Neural progenitor cell (in vitro differentiated cells): ENCODE measurements at regions not wholly inside any gene's neighbourhood (a gene's known extent, or its start where the extent isn't known, plus 50 kb on each side); places are given as distances from the start of the nearest gene placed in this dataset.

Experiments
- DNase-seq: peaks from one replicate; pipeline ENCODE4 v3.0.0-alpha.2; 2016; ENCODE audit warnings: low spot score
- H2AFZ ChIP-seq: fragments of 200-600 bp; sonication (generic); replicated peaks from 2 replicates; pipeline ENCODE4 v1.6.1; 2016; ENCODE audit warnings: antibody characterized with exemption
- H3F3A ChIP-seq: fragments of 200-600 bp; sonication (generic); 2 replicates; pipeline ENCODE4 v1.6.1; 2016; ENCODE audit warnings: antibody characterized with exemption, low read depth
- H3K27ac ChIP-seq: fragments of 200-600 bp; sonication (generic); 2 replicates; pipeline ENCODE4 v1.5.1; 2016; ENCODE audit warnings: mild to moderate bottlenecking
- H3K27me3 ChIP-seq: fragments of 200-600 bp; sonication (generic); 2 replicates; pipeline ENCODE4 v1.6.1; 2016; ENCODE audit warnings: mild to moderate bottlenecking, moderate library complexity
- H3K36me3 ChIP-seq: fragments of 200-600 bp; sonication (generic); 2 replicates; pipeline ENCODE4 v1.5.1; 2016
- H3K4me1 ChIP-seq: fragments of 200-600 bp; sonication (generic); 2 replicates; pipeline ENCODE4 v1.6.1; 2016; ENCODE audit warnings: mixed run types
- H3K4me2 ChIP-seq: fragments of 200-600 bp; sonication (generic); 2 replicates; pipeline ENCODE4 v1.6.1; 2016
- H3K4me3 ChIP-seq: fragments of 200-600 bp; sonication (generic); 2 replicates; pipeline ENCODE4 v1.5.1; 2016
- H3K79me2 ChIP-seq: fragments of 200-600 bp; sonication (generic); 2 replicates; pipeline ENCODE4 v1.6.1; 2016; ENCODE audit warnings: low read depth
- H3K9ac ChIP-seq: fragments of 200-600 bp; sonication (generic); 2 replicates; pipeline ENCODE4 v1.6.1; 2016
- H3K9me3 ChIP-seq: fragments of 200-600 bp; sonication (generic); 2 replicates; pipeline ENCODE4 v1.5.1; 2016; ENCODE audit warnings: low read depth
- H4K20me1 ChIP-seq: fragments of 200-600 bp; sonication (generic); 2 replicates; pipeline ENCODE4 v1.6.1; 2016; ENCODE audit warnings: low read depth
- H3K27ac Mint-ChIP-seq: 3 replicates; pipeline ENCODE4 v1.8.0; 2021; ENCODE audit warnings: mixed read lengths
- H3K27me3 Mint-ChIP-seq: 2 replicates; pipeline ENCODE4 v1.8.0; 2022; ENCODE audit warnings: low read depth, mild to moderate bottlenecking, inconsistent platforms, moderate library complexity, mixed read lengths; ENCODE audit not compliant: insufficient read depth
- H3K36me3 Mint-ChIP-seq: 3 replicates; pipeline ENCODE4 v1.8.0; 2021; ENCODE audit warnings: mixed read lengths
- H3K4me1 Mint-ChIP-seq: 3 replicates; pipeline ENCODE4 v1.8.0; 2021; ENCODE audit warnings: mixed read lengths
- H3K4me3 Mint-ChIP-seq: 3 replicates; pipeline ENCODE4 v1.8.0; 2021; ENCODE audit warnings: mild to moderate bottlenecking, moderate library complexity, mixed read lengths
- H3K9me3 Mint-ChIP-seq: 3 replicates; pipeline ENCODE4 v1.8.0; 2020; ENCODE audit warnings: mixed read lengths
- EZH2 ChIP-seq: fragments of 200-600 bp; sonication (generic); IDR thresholded peaks from 2 replicates; pipeline ENCODE4 v1.6.1; 2017; ENCODE audit warnings: antibody characterized with exemption, mild to moderate bottlenecking, moderate library complexity
- EZH2phosphoT487 ChIP-seq: fragments of 200-600 bp; sonication (generic); IDR thresholded peaks from 2 replicates; pipeline ENCODE4 v1.6.1; 2017; ENCODE audit warnings: antibody characterized with exemption
- TF ChIP-seq, protein P1 (sequence below): fragments of 200-600 bp; sonication (generic); IDR thresholded peaks from 2 replicates; pipeline ENCODE4 v1.5.1; 2017; ENCODE audit warnings: antibody characterized with exemption, mild to moderate bottlenecking

DNA sequence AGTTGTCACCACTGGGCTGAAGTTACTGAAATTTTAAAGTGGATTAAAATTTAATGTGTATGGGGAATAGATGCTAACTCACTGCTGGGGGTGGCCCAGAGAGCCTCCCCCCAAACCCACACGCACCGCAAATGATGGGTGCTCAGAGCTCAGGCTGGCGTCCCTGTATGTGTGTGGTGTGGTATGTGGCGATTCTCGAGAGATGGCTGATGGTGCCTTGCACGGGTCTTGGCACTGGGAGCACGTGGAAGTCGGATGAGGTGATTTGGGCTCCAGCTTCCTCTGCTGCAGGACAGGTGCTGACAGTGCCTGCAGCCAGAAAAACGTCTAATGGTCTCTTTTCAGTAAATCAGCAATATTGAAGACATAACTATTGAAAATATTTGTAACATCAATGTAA, 1473.3 kb downstream of the TBC1D22A start:
- DNase-seq = no peak
- Histone ChIP-seq H3K9ac (no peak overlapping the region), H2AFZ (no peak overlapping the region), H3K9me3 (peaks cover 9% of the 10 kb centered on the region), H3K27me3 (no peaks in the 10 kb centered on the region), H3K27ac (no peak overlapping the region), H3K4me2 (no peak overlapping the region), H3K4me3 (no peak overlapping the region), H4K20me1 (peaks cover 17% of the 10 kb centered on the region), H3K36me3 (no peaks in the 10 kb centered on the region), H3F3A (peaks cover 26% of the 10 kb centered on the region), H3K79me2 (no peaks in the 10 kb centered on the region), H3K4me1 (peaks cover 22% of the 10 kb centered on the region)
- no peak overlapping the region for H3K27ac Mint-ChIP-seq
- H3K9me3 Mint-ChIP-seq = peaks cover 26% of the 10 kb centered on the region
- no peaks in the 10 kb centered on the region for H3K36me3 Mint-ChIP-seq
- H3K4me1 Mint-ChIP-seq = peaks cover 37% of the 10 kb centered on the region
- TF ChIP-seq EZH2phosphoT487 (no peak), EZH2 (no peak)
- TF ChIP-seq, protein P1, sequence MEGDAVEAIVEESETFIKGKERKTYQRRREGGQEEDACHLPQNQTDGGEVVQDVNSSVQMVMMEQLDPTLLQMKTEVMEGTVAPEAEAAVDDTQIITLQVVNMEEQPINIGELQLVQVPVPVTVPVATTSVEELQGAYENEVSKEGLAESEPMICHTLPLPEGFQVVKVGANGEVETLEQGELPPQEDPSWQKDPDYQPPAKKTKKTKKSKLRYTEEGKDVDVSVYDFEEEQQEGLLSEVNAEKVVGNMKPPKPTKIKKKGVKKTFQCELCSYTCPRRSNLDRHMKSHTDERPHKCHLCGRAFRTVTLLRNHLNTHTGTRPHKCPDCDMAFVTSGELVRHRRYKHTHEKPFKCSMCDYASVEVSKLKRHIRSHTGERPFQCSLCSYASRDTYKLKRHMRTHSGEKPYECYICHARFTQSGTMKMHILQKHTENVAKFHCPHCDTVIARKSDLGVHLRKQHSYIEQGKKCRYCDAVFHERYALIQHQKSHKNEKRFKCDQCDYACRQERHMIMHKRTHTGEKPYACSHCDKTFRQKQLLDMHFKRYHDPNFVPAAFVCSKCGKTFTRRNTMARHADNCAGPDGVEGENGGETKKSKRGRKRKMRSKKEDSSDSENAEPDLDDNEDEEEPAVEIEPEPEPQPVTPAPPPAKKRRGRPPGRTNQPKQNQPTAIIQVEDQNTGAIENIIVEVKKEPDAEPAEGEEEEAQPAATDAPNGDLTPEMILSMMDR = no peak
- H3K27me3 Mint-ChIP-seq = peaks cover 26% of the 10 kb centered on the region
- H3K4me3 Mint-ChIP-seq = no peak overlapping the region

DNA sequence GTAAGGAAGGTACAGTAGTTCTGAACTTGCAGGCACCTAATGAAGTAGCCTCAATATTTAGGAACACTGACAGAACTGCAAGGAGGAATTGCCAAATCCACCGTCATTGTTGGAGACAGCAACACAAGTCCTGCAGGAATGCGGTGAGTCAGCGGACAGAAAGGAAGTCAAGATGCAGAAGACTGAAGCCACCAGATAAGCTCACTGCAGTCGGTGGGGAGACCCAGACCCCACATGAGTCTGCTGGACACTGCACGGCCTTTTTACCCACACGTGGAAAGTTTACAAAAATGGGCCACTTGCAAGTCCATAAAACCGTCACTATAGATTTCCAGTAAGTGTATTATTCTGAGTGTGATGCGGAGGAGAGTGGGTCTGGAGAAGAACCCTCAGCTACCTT, 1471.6 kb downstream of the TBC1D22A start:
- H3K27me3 Mint-ChIP-seq = peaks cover 26% of the 10 kb centered on the region
- TF ChIP-seq EZH2phosphoT487 (no peak), EZH2 (no peak)
- TF ChIP-seq, protein P1 = no peak

DNA sequence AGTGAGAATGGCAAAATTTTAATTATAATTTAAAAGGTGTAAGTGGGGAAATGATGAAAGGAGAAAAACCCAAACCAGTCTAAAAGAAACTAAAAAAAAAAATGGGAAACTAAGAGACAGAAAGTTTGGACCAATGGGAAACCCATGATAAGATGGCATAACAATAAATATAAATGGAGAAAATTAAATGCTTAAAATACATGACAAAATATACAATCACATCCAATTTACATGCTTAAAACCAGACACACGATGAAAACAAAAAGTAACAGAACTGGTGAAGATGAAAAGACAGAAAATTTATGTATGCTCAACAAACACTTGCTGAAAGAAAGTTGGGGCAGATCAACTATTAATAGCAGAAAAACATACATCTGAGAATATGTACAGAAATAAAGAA, 1471.1 kb downstream of the TBC1D22A start:
- H3K9me3 Mint-ChIP-seq = peaks cover 29% of the 10 kb centered on the region
- no peak overlapping the region for H3K9ac ChIP-seq
- TF ChIP-seq EZH2 = no peak
- no peak for DNase-seq
- no peak overlapping the region for H2AFZ ChIP-seq
- H3K27me3 ChIP-seq = no peaks in the 10 kb centered on the region
- peaks cover 15% of the 10 kb centered on the region for H3K4me1 Mint-ChIP-seq
- H3K79me2 ChIP-seq = no peaks in the 10 kb centered on the region
- peaks cover 24% of the 10 kb centered on the region for H3K27me3 Mint-ChIP-seq
- H3K4me1 ChIP-seq = peaks cover 2% of the 10 kb centered on the region
- H3K27ac Mint-ChIP-seq = no peak overlapping the region
- peaks cover 9% of the 10 kb centered on the region for H3K9me3 ChIP-seq
- H4K20me1 ChIP-seq = no peaks in the 10 kb centered on the region
- no peaks in the 10 kb centered on the region for H3K36me3 ChIP-seq
- H3K4me2 ChIP-seq = no peak overlapping the region
- H3K4me3 Mint-ChIP-seq = no peak overlapping the region
- no peaks in the 10 kb centered on the region for H3K36me3 Mint-ChIP-seq
- H3K27ac ChIP-seq = no peak overlapping the region
- H3K4me3 ChIP-seq = no peak overlapping the region
- H3F3A ChIP-seq = peaks cover 4% of the 10 kb centered on the region

More for the DNA sequence above, 1471.6 kb downstream of the TBC1D22A start:
- H3K27me3 ChIP-seq = no peaks in the 10 kb centered on the region
- peaks cover 19% of the 10 kb centered on the region for H3K4me1 Mint-ChIP-seq
- H3K36me3 Mint-ChIP-seq = no peaks in the 10 kb centered on the region
- H3K27ac Mint-ChIP-seq = no peak overlapping the region
- no peak overlapping the region for H3K27ac ChIP-seq
- no peak overlapping the region for H3K4me3 ChIP-seq
- peaks cover 9% of the 10 kb centered on the region for H3F3A ChIP-seq
- peaks cover 7% of the 10 kb centered on the region for H3K4me1 ChIP-seq
- H3K9me3 Mint-ChIP-seq = peaks cover 29% of the 10 kb centered on the region
- H4K20me1 ChIP-seq = peaks cover 2% of the 10 kb centered on the region
- peaks cover 9% of the 10 kb centered on the region for H3K9me3 ChIP-seq
- no peak for DNase-seq
- no peaks in the 10 kb centered on the region for H3K36me3 ChIP-seq
- peak overlapping the region; percentile 40 for H3K4me3 Mint-ChIP-seq
- H3K4me2 ChIP-seq = no peak overlapping the region
- no peaks in the 10 kb centered on the region for H3K79me2 ChIP-seq
- H3K9ac ChIP-seq = no peak overlapping the region
- H2AFZ ChIP-seq = no peak overlapping the region

DNA sequence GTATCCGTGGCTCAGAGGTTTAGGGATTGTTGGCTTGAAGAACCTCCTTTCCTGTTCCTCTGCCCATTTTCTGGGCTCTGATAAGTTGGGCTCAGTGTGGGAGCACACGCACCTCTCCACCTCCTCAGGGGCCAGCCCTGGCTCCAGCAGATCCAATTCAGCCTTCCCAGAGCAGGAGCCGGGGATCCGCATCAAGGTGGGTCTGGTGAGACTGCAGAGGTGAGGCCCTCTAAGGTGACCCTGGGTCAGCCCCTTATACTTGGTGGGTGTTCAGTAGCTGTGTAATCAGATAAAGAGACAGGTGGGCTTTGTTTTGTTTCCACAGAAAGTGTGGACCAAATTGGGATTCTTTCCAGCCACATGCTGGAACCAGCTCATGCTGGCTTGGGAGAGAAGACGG, 1466.0 kb downstream of the TBC1D22A start:
- H3K9me3 Mint-ChIP-seq = peaks cover 26% of the 10 kb centered on the region
- Histone ChIP-seq H3K9ac (no peak overlapping the region), H3K36me3 (no peaks in the 10 kb centered on the region), H2AFZ (no peak overlapping the region), H3K27ac (no peak overlapping the region), H3K27me3 (no peaks in the 10 kb centered on the region), H3K79me2 (no peaks in the 10 kb centered on the region), H3F3A (no peaks in the 10 kb centered on the region), H3K4me2 (no peak overlapping the region), H3K4me1 (no peaks in the 10 kb centered on the region), H3K9me3 (peaks cover 4% of the 10 kb centered on the region), H3K4me3 (no peak overlapping the region), H4K20me1 (no peaks in the 10 kb centered on the region)
- no peak for DNase-seq
- no peak overlapping the region for H3K4me3 Mint-ChIP-seq
- TF ChIP-seq, protein P1 = no peak
- TF ChIP-seq EZH2phosphoT487 (no peak), EZH2 (no peak)
- H3K27ac Mint-ChIP-seq = no peak overlapping the region
- H3K36me3 Mint-ChIP-seq = no peaks in the 10 kb centered on the region
- peaks cover 12% of the 10 kb centered on the region for H3K27me3 Mint-ChIP-seq
- no peaks in the 10 kb centered on the region for H3K4me1 Mint-ChIP-seq
